HepG2 (cell line): ENCODE measurements at regions not wholly inside any gene's neighbourhood (a gene's known extent, or its start where the extent isn't known, plus 50 kb on each side); places are given as distances from the start of the nearest gene placed in this dataset.
"Not testable (repeated sequence)": the region's sequence is repeated elsewhere in the genome, so short reads cannot be mapped to it uniquely, and the experiment has no call there.

Source experiments
- ATAC-seq: fragments of 200-7000 bp; cut with Tn5 transposase; 3 replicates; pipeline ENCODE4 v1.9.1; 2020; ENCODE audit warnings: mild to moderate bottlenecking, moderate library complexity
- BruUV-seq: library from RNA; stranded (reverse); fragments of 400-500 nt; replicated peaks from 2 replicates; lab custom pipeline; 2021; lab: Mats Ljungman, UMichigan
- CTCF ChIA-PET: fragments of 300-600 bp; formaldehyde crosslinking; extraction: SDS; loops from one replicate; lab custom pipeline; 2021; ENCODE audit warnings: low total read pairs, inconsistent platforms, low intra/inter-chr PET ratio; lab: Yijun Ruan, JAX
- POLR2A ChIA-PET: fragments of 350-600 bp; sonication (Branson Sonifier 250); formaldehyde crosslinking; loops from one replicate; lab custom pipeline; 2020; ENCODE audit warnings: antibody characterized with exemption, inconsistent platforms; lab: Yijun Ruan, JAX
- DNase-seq: peaks from one replicate; pipeline ENCODE4 v3.0.0-alpha.2; 2015; ENCODE audit warnings: low spot score
- FAIRE-seq: peaks from 3 replicates; lab custom pipeline; 2011; peaks lifted over from hg19 to GRCh38; lab: Jason Lieb, UNC
- H2AFZ ChIP-seq: one replicate; pipeline ENCODE4 v1.6.1; 2011; ENCODE audit warnings: low read length, inconsistent platforms
- H3K27ac ChIP-seq: fragments of 300-600 bp; 3 replicates; pipeline ENCODE4 v1.8.0; 2011; ENCODE audit warnings: mixed run types, mild to moderate bottlenecking, mixed read lengths, low read length, inconsistent platforms; ENCODE audit not compliant: insufficient read depth; ENCODE audit errors: extremely low read length
- H3K27me3 ChIP-seq, 2 experiments: fragments of 200-600 bp in 1 of 2; 2 replicates in 1 of 2; 3 replicates in 1 of 2; pipeline versions ENCODE4 v1.6.0 to v1.8.0; 2011; ENCODE audit warnings: low read length in 2 of 2, mild to moderate bottlenecking in 2 of 2, moderate library complexity in 2 of 2, inconsistent platforms in 1 of 2; ENCODE audit not compliant: insufficient read depth in 2 of 2, control insufficient read depth in 1 of 2
- H3K36me3 ChIP-seq, 2 experiments: fragments of 200-600 bp in 1 of 2; replicated peaks in 1 of 2; 2 replicates in 1 of 2; 3 replicates in 1 of 2; pipeline versions ENCODE4 v1.5.1 to v1.8.0; 2011; ENCODE audit warnings: low read length in 2 of 2, inconsistent platforms in 1 of 2; ENCODE audit not compliant: insufficient read depth in 2 of 2, control insufficient read depth in 1 of 2
- H3K4me1 ChIP-seq: 2 replicates; pipeline ENCODE4 v1.5.1; 2012; ENCODE audit warnings: low read length, inconsistent platforms; ENCODE audit not compliant: insufficient read depth
- H3K4me2 ChIP-seq: 2 replicates; pipeline ENCODE4 v1.6.0; 2011; ENCODE audit warnings: low read depth, low read length, inconsistent platforms
- H3K4me3 ChIP-seq, 3 experiments: fragments of 200-600 bp in 1 of 3; sonication (generic), shearing (Covaris generic) in 1 of 3; replicated peaks in 1 of 3; 2 replicates each; pipeline ENCODE4 v1.5.1; 2011 to 2016; ENCODE audit warnings: low read length in 3 of 3, inconsistent platforms in 2 of 3, low read depth in 2 of 3, mild to moderate bottlenecking in 2 of 3, control low read depth in 1 of 3, mixed read lengths in 1 of 3; ENCODE audit not compliant: insufficient read depth in 1 of 3
- H3K79me2 ChIP-seq: one replicate; pipeline ENCODE4 v1.6.1; 2011; ENCODE audit warnings: low read length, inconsistent platforms; ENCODE audit not compliant: insufficient read depth
- H3K9ac ChIP-seq: 2 replicates; pipeline ENCODE4 v1.6.0; 2011; ENCODE audit warnings: mild to moderate bottlenecking, low read depth, low read length, inconsistent platforms; ENCODE audit not compliant: insufficient read depth
- H3K9me3 ChIP-seq: 2 replicates; pipeline ENCODE4 v1.5.1; 2012; ENCODE audit warnings: mild to moderate bottlenecking, low read length
- H4K20me1 ChIP-seq: 2 replicates; pipeline ENCODE4 v1.6.0; 2011; ENCODE audit warnings: inconsistent platforms, mild to moderate bottlenecking, low read length, moderate library complexity; ENCODE audit not compliant: insufficient read depth
- GPN1 ChIP-seq: sonication (generic); formaldehyde crosslinking; IDR thresholded peaks from 2 replicates; pipeline ENCODE4 v1.5.1; 2020; ENCODE audit warnings: missing genetic modification reagents, borderline replicate concordance
- TMF1 ChIP-seq: sonication (generic); formaldehyde crosslinking; IDR thresholded peaks from 2 replicates; pipeline ENCODE4 v1.8.1; 2022; ENCODE audit warnings: low read depth, missing genetic modification reagents
- ZNF737 ChIP-seq: sonication (generic); formaldehyde crosslinking; IDR thresholded peaks from 2 replicates; pipeline ENCODE4 v1.5.0; 2020; ENCODE audit warnings: missing genetic modification reagents, mild to moderate bottlenecking, borderline replicate concordance
- in situ Hi-C: cut with HindIII; loops from 2 replicates; pipeline ENCODE4 v1.10.0; 2017; ENCODE audit warnings: low pct_unique_long_range_greater_than_20kb; ENCODE audit not compliant: extremely low pct_ligation_motif_present
- intact Hi-C: fragments of 100-400 bp; cut with micrococcal nuclease; formaldehyde crosslinking; loops from one replicate; pipeline ENCODE4 v1.10.0; 2022; ENCODE audit not compliant: unreplicated experiment
- TF ChIP-seq, protein P1 (sequence below): sonication (generic); formaldehyde crosslinking; IDR thresholded peaks from 2 replicates; pipeline ENCODE4 v1.8.1; 2022; ENCODE audit warnings: low read depth, mild to moderate bottlenecking, missing genetic modification reagents
- TF ChIP-seq, protein P2 (sequence below): IDR thresholded peaks from 2 replicates; pipeline ENCODE4 v1.6.1; 2016; ENCODE audit warnings: missing compliant biosample characterization, missing genetic modification reagents, borderline replicate concordance

DNA sequence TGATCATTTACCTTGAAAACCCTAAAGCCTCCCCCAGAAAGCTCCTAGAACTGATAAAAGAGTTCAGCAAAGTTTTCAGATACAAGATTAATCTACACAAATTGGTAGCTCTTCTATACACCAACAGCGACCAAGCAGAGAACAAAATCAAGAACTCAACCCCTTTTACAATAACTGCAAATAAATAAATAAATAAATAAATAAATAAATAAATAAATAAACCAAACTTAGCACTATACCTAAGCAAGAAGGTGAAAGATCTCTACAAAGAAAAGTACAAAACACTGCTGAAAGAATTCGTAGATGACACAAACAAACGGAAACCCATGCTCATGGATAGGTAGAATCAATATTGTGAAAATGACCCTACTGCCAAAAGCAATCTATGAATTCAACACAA lies 182.0 kb upstream of the RND3 start (continued):
- TF ChIP-seq, protein P1, sequence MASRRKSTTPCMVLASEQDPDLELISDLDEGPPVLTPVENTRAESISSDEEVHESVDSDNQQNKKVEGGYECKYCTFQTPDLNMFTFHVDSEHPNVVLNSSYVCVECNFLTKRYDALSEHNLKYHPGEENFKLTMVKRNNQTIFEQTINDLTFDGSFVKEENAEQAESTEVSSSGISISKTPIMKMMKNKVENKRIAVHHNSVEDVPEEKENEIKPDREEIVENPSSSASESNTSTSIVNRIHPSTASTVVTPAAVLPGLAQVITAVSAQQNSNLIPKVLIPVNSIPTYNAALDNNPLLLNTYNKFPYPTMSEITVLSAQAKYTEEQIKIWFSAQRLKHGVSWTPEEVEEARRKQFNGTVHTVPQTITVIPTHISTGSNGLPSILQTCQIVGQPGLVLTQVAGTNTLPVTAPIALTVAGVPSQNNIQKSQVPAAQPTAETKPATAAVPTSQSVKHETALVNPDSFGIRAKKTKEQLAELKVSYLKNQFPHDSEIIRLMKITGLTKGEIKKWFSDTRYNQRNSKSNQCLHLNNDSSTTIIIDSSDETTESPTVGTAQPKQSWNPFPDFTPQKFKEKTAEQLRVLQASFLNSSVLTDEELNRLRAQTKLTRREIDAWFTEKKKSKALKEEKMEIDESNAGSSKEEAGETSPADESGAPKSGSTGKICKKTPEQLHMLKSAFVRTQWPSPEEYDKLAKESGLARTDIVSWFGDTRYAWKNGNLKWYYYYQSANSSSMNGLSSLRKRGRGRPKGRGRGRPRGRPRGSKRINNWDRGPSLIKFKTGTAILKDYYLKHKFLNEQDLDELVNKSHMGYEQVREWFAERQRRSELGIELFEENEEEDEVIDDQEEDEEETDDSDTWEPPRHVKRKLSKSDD (CRISPR knock-in tag) = no peak
- TF ChIP-seq GPN1 (CRISPR knock-in tag) (no peak), ZNF737 (CRISPR knock-in tag) (no peak), TMF1 (CRISPR knock-in tag) (no peak)
- TF ChIP-seq, protein P2, sequence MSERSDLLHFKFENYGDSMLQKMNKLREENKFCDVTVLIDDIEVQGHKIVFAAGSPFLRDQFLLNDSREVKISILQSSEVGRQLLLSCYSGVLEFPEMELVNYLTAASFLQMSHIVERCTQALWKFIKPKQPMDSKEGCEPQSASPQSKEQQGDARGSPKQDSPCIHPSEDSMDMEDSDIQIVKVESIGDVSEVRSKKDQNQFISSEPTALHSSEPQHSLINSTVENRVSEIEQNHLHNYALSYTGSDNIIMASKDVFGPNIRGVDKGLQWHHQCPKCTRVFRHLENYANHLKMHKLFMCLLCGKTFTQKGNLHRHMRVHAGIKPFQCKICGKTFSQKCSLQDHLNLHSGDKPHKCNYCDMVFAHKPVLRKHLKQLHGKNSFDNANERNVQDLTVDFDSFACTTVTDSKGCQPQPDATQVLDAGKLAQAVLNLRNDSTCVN = no peak
- TF ChIP-seq, all 625 proteins: peak for 0

- H3K27ac ChIP-seq, CTCF ChIA-PET, in situ Hi-C loops, H3K79me2 ChIP-seq, ATAC-seq, BruUV-seq, H3K4me1 ChIP-seq, DNase-seq, H2AFZ ChIP-seq, H3K36me3 ChIP-seq, H4K20me1 ChIP-seq, FAIRE-seq, POLR2A ChIA-PET, H3K9ac ChIP-seq, H3K4me2 ChIP-seq, H3K4me3 ChIP-seq, intact Hi-C loops, H3K27me3 ChIP-seq: not testable (repeated sequence)
- peaks cover 15% of the 10 kb centered on the region; the same call in 1 of the 2 replicates for H3K9me3 ChIP-seq
Observed at GRCh38 chr2:150667039-150667438, 179.6 kb upstream of the RND3 start.
